PC-9 (cell line): ENCODE measurements at regions not wholly inside any gene's neighbourhood (a gene's known extent, or its start where the extent isn't known, plus 50 kb on each side); places are given as distances from the start of the nearest gene placed in this dataset.

Source experiments
- EZH2 ChIP-seq: fragments of 200-600 bp; sonication (generic); IDR thresholded peaks from 2 replicates; pipeline ENCODE4 v1.8.0; 2017; ENCODE audit warnings: antibody characterized with exemption, low read depth
- TF ChIP-seq, protein P1 (sequence below): fragments of 200-600 bp; sonication (generic); conservative IDR thresholded peaks from 2 replicates; pipeline ENCODE4 v1.6.1; 2017; ENCODE audit warnings: mixed run types, antibody characterized with exemption, mild to moderate bottlenecking, moderate library complexity

DNA sequence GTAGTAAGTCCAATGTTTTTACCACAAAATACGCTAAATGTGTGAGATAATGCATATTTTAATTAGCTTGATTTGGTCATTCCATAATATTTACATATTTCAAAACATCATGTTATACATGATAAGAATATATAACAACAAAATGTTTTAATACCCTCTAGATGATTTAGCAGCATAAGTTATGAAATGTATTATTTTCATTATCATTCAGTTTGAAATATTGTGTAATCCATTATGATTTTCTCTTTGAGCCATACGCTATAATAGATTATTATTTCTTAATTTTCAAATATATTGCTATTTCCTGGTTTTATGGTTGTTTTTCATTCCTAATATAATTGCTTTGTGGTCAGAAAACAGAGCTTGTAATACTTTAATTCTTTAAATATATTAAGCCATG is 163.3 kb upstream of the KCNQ5 start:
- TF ChIP-seq, protein P1, sequence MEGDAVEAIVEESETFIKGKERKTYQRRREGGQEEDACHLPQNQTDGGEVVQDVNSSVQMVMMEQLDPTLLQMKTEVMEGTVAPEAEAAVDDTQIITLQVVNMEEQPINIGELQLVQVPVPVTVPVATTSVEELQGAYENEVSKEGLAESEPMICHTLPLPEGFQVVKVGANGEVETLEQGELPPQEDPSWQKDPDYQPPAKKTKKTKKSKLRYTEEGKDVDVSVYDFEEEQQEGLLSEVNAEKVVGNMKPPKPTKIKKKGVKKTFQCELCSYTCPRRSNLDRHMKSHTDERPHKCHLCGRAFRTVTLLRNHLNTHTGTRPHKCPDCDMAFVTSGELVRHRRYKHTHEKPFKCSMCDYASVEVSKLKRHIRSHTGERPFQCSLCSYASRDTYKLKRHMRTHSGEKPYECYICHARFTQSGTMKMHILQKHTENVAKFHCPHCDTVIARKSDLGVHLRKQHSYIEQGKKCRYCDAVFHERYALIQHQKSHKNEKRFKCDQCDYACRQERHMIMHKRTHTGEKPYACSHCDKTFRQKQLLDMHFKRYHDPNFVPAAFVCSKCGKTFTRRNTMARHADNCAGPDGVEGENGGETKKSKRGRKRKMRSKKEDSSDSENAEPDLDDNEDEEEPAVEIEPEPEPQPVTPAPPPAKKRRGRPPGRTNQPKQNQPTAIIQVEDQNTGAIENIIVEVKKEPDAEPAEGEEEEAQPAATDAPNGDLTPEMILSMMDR, result no peak
- no peak for TF ChIP-seq EZH2
